HepG2 (cell line): ENCODE measurements at regions not wholly inside any gene's neighbourhood (a gene's known extent, or its start where the extent isn't known, plus 50 kb on each side); places are given as distances from the start of the nearest gene placed in this dataset.

Experiments used
- ATAC-seq: fragments of 200-7000 bp; cut with Tn5 transposase; 3 replicates; pipeline ENCODE4 v1.9.1; 2020; ENCODE audit warnings: mild to moderate bottlenecking, moderate library complexity
- BruUV-seq: library from RNA; stranded (reverse); fragments of 400-500 nt; replicated peaks from 2 replicates; lab custom pipeline; 2021; lab: Mats Ljungman, UMichigan
- CTCF ChIA-PET: fragments of 300-600 bp; formaldehyde crosslinking; extraction: SDS; loops from one replicate; lab custom pipeline; 2021; ENCODE audit warnings: low total read pairs, inconsistent platforms, low intra/inter-chr PET ratio; lab: Yijun Ruan, JAX
- POLR2A ChIA-PET: fragments of 350-600 bp; sonication (Branson Sonifier 250); formaldehyde crosslinking; loops from one replicate; lab custom pipeline; 2020; ENCODE audit warnings: antibody characterized with exemption, inconsistent platforms; lab: Yijun Ruan, JAX
- DNase-seq: peaks from one replicate; pipeline ENCODE4 v3.0.0-alpha.2; 2015; ENCODE audit warnings: low spot score
- FAIRE-seq: peaks from 3 replicates; lab custom pipeline; 2011; peaks lifted over from hg19 to GRCh38; lab: Jason Lieb, UNC
- H2AFZ ChIP-seq: one replicate; pipeline ENCODE4 v1.6.1; 2011; ENCODE audit warnings: low read length, inconsistent platforms
- H3K27ac ChIP-seq: fragments of 300-600 bp; 3 replicates; pipeline ENCODE4 v1.8.0; 2011; ENCODE audit warnings: mixed run types, mild to moderate bottlenecking, mixed read lengths, low read length, inconsistent platforms; ENCODE audit not compliant: insufficient read depth; ENCODE audit errors: extremely low read length
- H3K27me3 ChIP-seq, 2 experiments: fragments of 200-600 bp in 1 of 2; 2 replicates in 1 of 2; 3 replicates in 1 of 2; pipeline versions ENCODE4 v1.6.0 to v1.8.0; 2011; ENCODE audit warnings: low read length in 2 of 2, mild to moderate bottlenecking in 2 of 2, moderate library complexity in 2 of 2, inconsistent platforms in 1 of 2; ENCODE audit not compliant: insufficient read depth in 2 of 2, control insufficient read depth in 1 of 2
- H3K36me3 ChIP-seq, 2 experiments: fragments of 200-600 bp in 1 of 2; replicated peaks in 1 of 2; 2 replicates in 1 of 2; 3 replicates in 1 of 2; pipeline versions ENCODE4 v1.5.1 to v1.8.0; 2011; ENCODE audit warnings: low read length in 2 of 2, inconsistent platforms in 1 of 2; ENCODE audit not compliant: insufficient read depth in 2 of 2, control insufficient read depth in 1 of 2
- H3K4me1 ChIP-seq: 2 replicates; pipeline ENCODE4 v1.5.1; 2012; ENCODE audit warnings: low read length, inconsistent platforms; ENCODE audit not compliant: insufficient read depth
- H3K4me2 ChIP-seq: 2 replicates; pipeline ENCODE4 v1.6.0; 2011; ENCODE audit warnings: low read depth, low read length, inconsistent platforms
- H3K4me3 ChIP-seq, 3 experiments: fragments of 200-600 bp in 1 of 3; sonication (generic), shearing (Covaris generic) in 1 of 3; replicated peaks in 1 of 3; 2 replicates each; pipeline ENCODE4 v1.5.1; 2011 to 2016; ENCODE audit warnings: low read length in 3 of 3, inconsistent platforms in 2 of 3, low read depth in 2 of 3, mild to moderate bottlenecking in 2 of 3, control low read depth in 1 of 3, mixed read lengths in 1 of 3; ENCODE audit not compliant: insufficient read depth in 1 of 3
- H3K79me2 ChIP-seq: one replicate; pipeline ENCODE4 v1.6.1; 2011; ENCODE audit warnings: low read length, inconsistent platforms; ENCODE audit not compliant: insufficient read depth
- H3K9ac ChIP-seq: 2 replicates; pipeline ENCODE4 v1.6.0; 2011; ENCODE audit warnings: mild to moderate bottlenecking, low read depth, low read length, inconsistent platforms; ENCODE audit not compliant: insufficient read depth
- H3K9me3 ChIP-seq: 2 replicates; pipeline ENCODE4 v1.5.1; 2012; ENCODE audit warnings: mild to moderate bottlenecking, low read length
- H4K20me1 ChIP-seq: 2 replicates; pipeline ENCODE4 v1.6.0; 2011; ENCODE audit warnings: inconsistent platforms, mild to moderate bottlenecking, low read length, moderate library complexity; ENCODE audit not compliant: insufficient read depth
- ETV5 ChIP-seq: IDR thresholded peaks from 2 replicates; pipeline ENCODE4 v1.6.1; 2018; ENCODE audit warnings: missing biosample characterization, missing genetic modification reagents, inconsistent platforms, borderline replicate concordance
- IRF9 ChIP-seq: sonication (generic); formaldehyde crosslinking; IDR thresholded peaks from 2 replicates; pipeline ENCODE4 v1.8.0; 2022; ENCODE audit warnings: missing genetic modification reagents, mild to moderate bottlenecking, borderline replicate concordance
- MEIS1 ChIP-seq: sonication (generic); formaldehyde crosslinking; IDR thresholded peaks from 2 replicates; pipeline ENCODE4 v1.9.0; 2021; ENCODE audit warnings: mild to moderate bottlenecking, missing genetic modification reagents, moderate library complexity, borderline replicate concordance
- ONECUT2 ChIP-seq: sonication (generic); formaldehyde crosslinking; IDR thresholded peaks from 2 replicates; pipeline ENCODE4 v1.4.0; 2020; ENCODE audit warnings: missing genetic modification reagents
- THAP7 ChIP-seq: sonication (generic); formaldehyde crosslinking; IDR thresholded peaks from 2 replicates; pipeline ENCODE4 v1.8.1; 2023; ENCODE audit warnings: mild to moderate bottlenecking, missing genetic modification reagents
- ZNF546 ChIP-seq: sonication (generic); formaldehyde crosslinking; conservative IDR thresholded peaks from 2 replicates; pipeline ENCODE4 v1.8.1; 2023; ENCODE audit warnings: mild to moderate bottlenecking, missing genetic modification reagents
- ZNF670 ChIP-seq: sonication (generic); formaldehyde crosslinking; IDR thresholded peaks from 2 replicates; pipeline ENCODE4 v1.8.0; 2022; ENCODE audit warnings: mild to moderate bottlenecking, missing genetic modification reagents, borderline replicate concordance
- WGBS: methylation state at CpG from one replicate; pipeline ENCODE4 v1.1.6; 2017; ENCODE audit warnings: low lambda C conversion rate; 5-methylcytosine and 5-hydroxymethylcytosine counted together
- in situ Hi-C: cut with HindIII; loops from 2 replicates; pipeline ENCODE4 v1.10.0; 2017; ENCODE audit warnings: low pct_unique_long_range_greater_than_20kb; ENCODE audit not compliant: extremely low pct_ligation_motif_present
- intact Hi-C: fragments of 100-400 bp; cut with micrococcal nuclease; formaldehyde crosslinking; loops from one replicate; pipeline ENCODE4 v1.10.0; 2022; ENCODE audit not compliant: unreplicated experiment

GRCh38 chrY:17398336-17399072 is 481.5 kb downstream of the CDY2B start:
- 0% methylated on average over 1 of the region's 1 CpG for WGBS
- Histone ChIP-seq H3K4me2 (no peak overlapping the region), H3K27ac (no peak overlapping the region), H3K9ac (no peak overlapping the region), H3K79me2 (no peaks in the 10 kb centered on the region), H3K9me3 (no peaks in the 10 kb centered on the region), H2AFZ (no peak overlapping the region), H3K4me1 (no peaks in the 10 kb centered on the region), H3K36me3 (no peaks in the 10 kb centered on the region), H3K4me3 (no peak overlapping the region), H3K27me3 (no peaks in the 10 kb centered on the region), H4K20me1 (no peaks in the 10 kb centered on the region)
- no peak for TF ChIP-seq IRF9 (CRISPR knock-in tag)
- no peak for TF ChIP-seq THAP7 (CRISPR knock-in tag)
- no peak for TF ChIP-seq ZNF546 (CRISPR knock-in tag)
- TF ChIP-seq ETV5 (CRISPR knock-in tag), result no peak
- no peak for TF ChIP-seq ONECUT2 (CRISPR knock-in tag)
- no peak for TF ChIP-seq MEIS1 (CRISPR knock-in tag)
- TF ChIP-seq ZNF670 (CRISPR knock-in tag), result no peak
- FAIRE-seq (no peak), DNase-seq (no peak), ATAC-seq (no peak)
- in situ Hi-C loops, result no loop called here
- BruUV-seq, result no TSS peak
- ChIA-PET POLR2A (no interaction called here), CTCF (no interaction called here)
- intact Hi-C loops, result no loop called here
